GM18907 (cell line): ENCODE measurements at regions not wholly inside any gene's neighbourhood (a gene's known extent, or its start where the extent isn't known, plus 50 kb on each side); places are given as distances from the start of the nearest gene placed in this dataset.

Experiments used
- ATAC-seq: cut with Tn5 transposase; IDR thresholded peaks from one replicate; pipeline ENCODE4 v1.9.1; 2021; ENCODE audit warnings: mild to moderate bottlenecking, moderate library complexity; ENCODE audit not compliant: unreplicated experiment

GRCh38 chr2:16051841-16052564 is 111.7 kb downstream of the MYCN start:
- no peak for ATAC-seq

- no peak for ATAC-seq
These were observed 110.6 kb downstream of the MYCN start for GRCh38 chr2:16050908-16051489.

- no peak for ATAC-seq
These were observed 110.0 kb downstream of the MYCN start for GRCh38 chr2:16050261-16050907.

- ATAC-seq: no peak
These were observed 109.1 kb downstream of the MYCN start for GRCh38 chr2:16049406-16049805.

- no peak for ATAC-seq
These were observed 108.1 kb downstream of the MYCN start for GRCh38 chr2:16048466-16048865.

GRCh38 chr2:16047701-16048100 is 107.4 kb downstream of the MYCN start:
- no peak for ATAC-seq

GRCh38 chr2:16046649-16047048 is 106.3 kb downstream of the MYCN start:
- ATAC-seq: no peak

- ATAC-seq: no peak
These were observed 105.5 kb downstream of the MYCN start for GRCh38 chr2:16045653-16046352.

- no peak for ATAC-seq
These were observed 104.7 kb downstream of the MYCN start for GRCh38 chr2:16044946-16045456.

- no peak for ATAC-seq
These were observed 103.3 kb downstream of the MYCN start for GRCh38 chr2:16043627-16044026.

GRCh38 chr2:16043192-16043591 is 102.8 kb downstream of the MYCN start:
- no peak for ATAC-seq

- no peak for ATAC-seq
These were observed 101.9 kb downstream of the MYCN start for GRCh38 chr2:16042201-16042700.

GRCh38 chr2:16040271-16041010 is 100.1 kb downstream of the MYCN start:
- ATAC-seq: no peak

GRCh38 chr2:16039823-16040222 is 99.5 kb downstream of the MYCN start:
- no peak for ATAC-seq

GRCh38 chr2:16039055-16039454 is 98.7 kb downstream of the MYCN start:
- no peak for ATAC-seq

GRCh38 chr2:16038621-16039020 is 98.3 kb downstream of the MYCN start:
- no peak for ATAC-seq

- ATAC-seq: no peak
These were observed 97.6 kb downstream of the MYCN start for GRCh38 chr2:16037808-16038457.

GRCh38 chr2:16036951-16037350 is 96.6 kb downstream of the MYCN start:
- no peak for ATAC-seq

GRCh38 chr2:16035747-16036745 is 95.7 kb downstream of the MYCN start:
- ATAC-seq: no peak
